Liver (tissue), 8 donors: ENCODE measurements at regions not wholly inside any gene's neighbourhood (a gene's known extent, or its start where the extent isn't known, plus 50 kb on each side); places are given as distances from the start of the nearest gene placed in this dataset.
"Not testable (repeated sequence)": the region's sequence is repeated elsewhere in the genome, so short reads cannot be mapped to it uniquely, and the experiment has no call there.

ENCODE experiments used
- DNase-seq: peaks from one replicate; pipeline ENCODE4 v3.0.0-alpha.2; 2017; ENCODE audit warnings: low spot score
- H3K27ac ChIP-seq, 2 donors: one replicate each; pipeline ENCODE4 v1.7.0; 2013; ENCODE audit warnings: inconsistent platforms in 2 of 2, low read length in 2 of 2, control low read depth in 1 of 2, low read depth in 1 of 2, mild to moderate bottlenecking in 1 of 2
- H3K27me3 ChIP-seq, 4 donors: one replicate each; pipeline versions ENCODE4 v1.6.1 to v1.7.0; 2013; ENCODE audit warnings: low read length in 3 of 4, inconsistent platforms in 1 of 4, mild to moderate bottlenecking in 1 of 4, moderate library complexity in 1 of 4; ENCODE audit not compliant: control insufficient read depth in 4 of 4, insufficient read depth in 4 of 4
- H3K36me3 ChIP-seq, 4 donors: one replicate each; pipeline versions ENCODE4 v1.6.1 to v1.7.0; 2013; ENCODE audit warnings: low read length in 3 of 4, mild to moderate bottlenecking in 3 of 4, low read depth in 1 of 4, moderate library complexity in 1 of 4; ENCODE audit not compliant: control insufficient read depth in 4 of 4, insufficient read depth in 3 of 4
- H3K4me1 ChIP-seq, 4 donors: one replicate each; pipeline versions ENCODE4 v1.6.1 to v1.7.0; 2013; ENCODE audit warnings: low read length in 3 of 4, mild to moderate bottlenecking in 3 of 4, moderate library complexity in 1 of 4; ENCODE audit not compliant: control insufficient read depth in 4 of 4, insufficient read depth in 4 of 4
- H3K4me3 ChIP-seq, 3 donors: one replicate each; pipeline versions ENCODE4 v1.6.1 to v1.7.0; 2013; ENCODE audit warnings: low read length in 3 of 3, control low read depth in 1 of 3, low read depth in 1 of 3, mild to moderate bottlenecking in 1 of 3
- H3K9ac ChIP-seq, 2 donors: one replicate each; pipeline ENCODE4 v1.7.0; 2013; ENCODE audit warnings: low read length in 2 of 2, mild to moderate bottlenecking in 2 of 2, moderate library complexity in 2 of 2, control low read depth in 1 of 2, low read depth in 1 of 2
- H3K9me3 ChIP-seq, 4 donors: one replicate each; pipeline versions ENCODE4 v1.6.1 to v1.7.0; 2013; ENCODE audit warnings: low read length in 3 of 4; ENCODE audit not compliant: control insufficient read depth in 4 of 4
- ATF3 ChIP-seq: IDR thresholded peaks from 2 replicates; pipeline ENCODE4 v1.6.1; 2016; ENCODE audit warnings: antibody characterized with exemption
- CTCF ChIP-seq: fragments of 150-350 bp; IDR thresholded peaks from 2 replicates; pipeline ENCODE4 v1.5.1; 2017; ENCODE audit warnings: improper control_type of control experiment, low read depth, low read length; ENCODE audit not compliant: missing input control
- EGR1 ChIP-seq, 2 donors: IDR thresholded peaks; 2 replicates each; pipeline ENCODE4 v1.6.1; 2016 to 2018; ENCODE audit warnings: antibody characterized with exemption in 2 of 2, low read depth in 2 of 2
- FOXA1 ChIP-seq: IDR thresholded peaks from 2 replicates; pipeline ENCODE4 v1.6.1; 2016; ENCODE audit warnings: antibody characterized with exemption
- FOXA2 ChIP-seq: IDR thresholded peaks from 2 replicates; pipeline ENCODE4 v1.6.1; 2016; ENCODE audit warnings: antibody characterized with exemption
- GABPA ChIP-seq, 2 donors: IDR thresholded peaks in 1 of 2; conservative IDR thresholded peaks in 1 of 2; 2 replicates each; pipeline ENCODE4 v1.6.1; 2016; ENCODE audit warnings: antibody characterized with exemption in 2 of 2, mild to moderate bottlenecking in 1 of 2, moderate library complexity in 1 of 2
- HNF4G ChIP-seq: IDR thresholded peaks from 2 replicates; pipeline ENCODE4 v1.6.1; 2016; ENCODE audit warnings: antibody characterized with exemption
- JUND ChIP-seq, 2 donors: IDR thresholded peaks; 2 replicates each; pipeline ENCODE4 v1.6.1; 2016; ENCODE audit warnings: antibody characterized with exemption in 2 of 2
- MAX ChIP-seq: IDR thresholded peaks from 2 replicates; pipeline ENCODE4 v1.6.1; 2016; ENCODE audit warnings: antibody characterized with exemption
- NR2F2 ChIP-seq: IDR thresholded peaks from 2 replicates; pipeline ENCODE4 v1.6.1; 2016; ENCODE audit warnings: antibody characterized with exemption
- RAD21 ChIP-seq, 2 donors: IDR thresholded peaks; 2 replicates each; pipeline ENCODE4 v1.6.1; 2016; ENCODE audit warnings: antibody characterized with exemption in 2 of 2, mild to moderate bottlenecking in 2 of 2
- REST ChIP-seq: IDR thresholded peaks from 2 replicates; pipeline ENCODE4 v1.6.1; 2016; ENCODE audit warnings: antibody characterized with exemption, mild to moderate bottlenecking
- RXRA ChIP-seq, 2 donors: IDR thresholded peaks; 2 replicates each; pipeline ENCODE4 v1.6.1; 2017 to 2018; ENCODE audit warnings: antibody characterized with exemption in 2 of 2, mild to moderate bottlenecking in 1 of 2
- SP1 ChIP-seq: IDR thresholded peaks from 2 replicates; pipeline ENCODE4 v1.6.1; 2018; ENCODE audit warnings: antibody characterized with exemption, mild to moderate bottlenecking
- TAF1 ChIP-seq: conservative IDR thresholded peaks from 2 replicates; pipeline ENCODE4 v1.6.1; 2016; ENCODE audit warnings: antibody characterized with exemption, mild to moderate bottlenecking
- YY1 ChIP-seq: IDR thresholded peaks from 2 replicates; pipeline ENCODE4 v1.6.1; 2016; ENCODE audit warnings: antibody characterized with exemption, mild to moderate bottlenecking
- ZBTB33 ChIP-seq: IDR thresholded peaks from 2 replicates; pipeline ENCODE4 v1.6.1; 2016; ENCODE audit warnings: antibody characterized with exemption
- WGBS: extraction: QIAGEN DNeasy Blood & Tissue Kit; methylation state at CpG from one replicate; pipeline ENCODE4 v1.1.7; 2013; 5-methylcytosine and 5-hydroxymethylcytosine counted together
- donor health status: healthy.
- donor health status: healthy.
- donor health status: healthy.
- donor health status: healthy.
- donor health status: healthy.

GRCh38 chr5:34436761-34437501 lies 219.2 kb upstream of the RAI14 start:
- TF ChIP-seq YY1 (no peak), GABPA (IDR thresholded peaks at IDR 0.05 in 1 of 2, conservative IDR thresholded peaks at IDR 0.05 in 1 of 2) (no peak), REST (no peak), EGR1 (IDR thresholded peaks at IDR 0.05; ENCODE audit: low read depth in 2 of 2) (no peak), CTCF (no peak), FOXA1 (no peak), MAX (no peak), RXRA (IDR thresholded peaks at IDR 0.05) (no peak), RAD21 (IDR thresholded peaks at IDR 0.05) (no peak), JUND (IDR thresholded peaks at IDR 0.05) (no peak), HNF4G (no peak), SP1 (no peak), ZBTB33 (no peak)
- H3K27ac ChIP-seq, result no peak overlapping the region
- H3K4me1 ChIP-seq, result no peaks in the 10 kb centered on the region
- no peaks in the 10 kb centered on the region for H3K27me3 ChIP-seq
- 88% methylated on average over 4 of the region's 4 CpGs for WGBS
- DNase-seq, result no peak
- H3K36me3 ChIP-seq, result no peaks in the 10 kb centered on the region
- no peaks in the 10 kb centered on the region for H3K9me3 ChIP-seq
- H3K4me3 ChIP-seq, result no peak overlapping the region
- no peak overlapping the region for H3K9ac ChIP-seq

- H3K27ac ChIP-seq, result no peak overlapping the region
- no peaks in the 10 kb centered on the region for H3K27me3 ChIP-seq
- WGBS, result 69% methylated on average over 7 of the region's 7 CpGs
- H3K9me3 ChIP-seq, result no peaks in the 10 kb centered on the region
- H3K9ac ChIP-seq, result no peak overlapping the region
- no peak for DNase-seq
- no peaks in the 10 kb centered on the region for H3K4me1 ChIP-seq
- H3K36me3 ChIP-seq, result no peaks in the 10 kb centered on the region
- TF ChIP-seq NR2F2, result no peak
- no peak for TF ChIP-seq ZBTB33
- no peak for TF ChIP-seq RAD21 (IDR thresholded peaks at IDR 0.05)
- TF ChIP-seq JUND (IDR thresholded peaks at IDR 0.05), result no peak
- no peak for TF ChIP-seq ATF3
- TF ChIP-seq MAX, result no peak
- TF ChIP-seq SP1, result no peak
- no peak for TF ChIP-seq YY1
- no peak for TF ChIP-seq TAF1
- TF ChIP-seq FOXA2, result no peak
- TF ChIP-seq GABPA (IDR thresholded peaks at IDR 0.05 in 1 of 2, conservative IDR thresholded peaks at IDR 0.05 in 1 of 2), result no peak
- TF ChIP-seq RXRA (IDR thresholded peaks at IDR 0.05), result no peak
- no peak overlapping the region for H3K4me3 ChIP-seq
Observed at GRCh38 chr5:34439601-34440000, 216.5 kb upstream of the RAI14 start.

- 99% methylated on average over 1 of the region's 1 CpG for WGBS
- H3K9ac ChIP-seq, H3K9me3 ChIP-seq, H3K36me3 ChIP-seq, H3K4me1 ChIP-seq, H3K27me3 ChIP-seq, H3K4me3 ChIP-seq, H3K27ac ChIP-seq, DNase-seq: not testable (repeated sequence)
Observed at GRCh38 chr5:34441767-34442166, 214.4 kb upstream of the RAI14 start.
